ENCODE measurements at regions not wholly inside any gene's neighbourhood (a gene's known extent, or its start where the extent isn't known, plus 50 kb on each side); places are given as distances from the start of the nearest gene placed in this dataset.
A peak's percentile ranks its signal among the peaks of the same experiment; 100 is the strongest.

- Histone ChIP-seq H3K27ac (ENCODE audit: low read depth) (no peak overlapping the region), H3K36me3 (ENCODE audit: insufficient read depth) (no peaks in the 10 kb centered on the region), H2AFZ (peak overlapping the region; percentile 5; the same call in 1 of the 2 replicates), H3K4me1 (ENCODE audit: insufficient read depth) (peaks cover 6% of the 10 kb centered on the region), H4K20me1 (replicated peaks; ENCODE audit: insufficient read depth) (no peaks in the 10 kb centered on the region), H3F3A (replicated peaks; ENCODE audit: low read depth) (no peaks in the 10 kb centered on the region), H3K9me2 (ENCODE audit: insufficient read depth) (no peaks in the 10 kb centered on the region), H3K4me2 (no peak overlapping the region), H3K27me3 (ENCODE audit: insufficient read depth) (no peaks in the 10 kb centered on the region), H3K79me2 (replicated peaks; ENCODE audit: insufficient read depth) (no peaks in the 10 kb centered on the region), H3K4me3 (no peak overlapping the region)
- no peaks in the 10 kb centered on the region for H3K9me3 Mint-ChIP-seq
- ATAC-seq = peak; percentile 89
- TF ChIP-seq EZH2 (IDR thresholded peaks at IDR 0.05; ENCODE audit: low read depth, unreplicated experiment) (no peak), ZNF114 (CRISPR knock-in tag; IDR thresholded peaks at IDR 0.05) (no peak), JUNB (IDR thresholded peaks at IDR 0.05; ENCODE audit: unreplicated experiment) (no peak)
- TF ChIP-seq, protein P1, sequence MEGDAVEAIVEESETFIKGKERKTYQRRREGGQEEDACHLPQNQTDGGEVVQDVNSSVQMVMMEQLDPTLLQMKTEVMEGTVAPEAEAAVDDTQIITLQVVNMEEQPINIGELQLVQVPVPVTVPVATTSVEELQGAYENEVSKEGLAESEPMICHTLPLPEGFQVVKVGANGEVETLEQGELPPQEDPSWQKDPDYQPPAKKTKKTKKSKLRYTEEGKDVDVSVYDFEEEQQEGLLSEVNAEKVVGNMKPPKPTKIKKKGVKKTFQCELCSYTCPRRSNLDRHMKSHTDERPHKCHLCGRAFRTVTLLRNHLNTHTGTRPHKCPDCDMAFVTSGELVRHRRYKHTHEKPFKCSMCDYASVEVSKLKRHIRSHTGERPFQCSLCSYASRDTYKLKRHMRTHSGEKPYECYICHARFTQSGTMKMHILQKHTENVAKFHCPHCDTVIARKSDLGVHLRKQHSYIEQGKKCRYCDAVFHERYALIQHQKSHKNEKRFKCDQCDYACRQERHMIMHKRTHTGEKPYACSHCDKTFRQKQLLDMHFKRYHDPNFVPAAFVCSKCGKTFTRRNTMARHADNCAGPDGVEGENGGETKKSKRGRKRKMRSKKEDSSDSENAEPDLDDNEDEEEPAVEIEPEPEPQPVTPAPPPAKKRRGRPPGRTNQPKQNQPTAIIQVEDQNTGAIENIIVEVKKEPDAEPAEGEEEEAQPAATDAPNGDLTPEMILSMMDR (conservative IDR thresholded peaks at IDR 0.05; ENCODE audit: low read depth in 2 of 2) = peak; percentile 43 to 63
- TF ChIP-seq, protein P2, sequence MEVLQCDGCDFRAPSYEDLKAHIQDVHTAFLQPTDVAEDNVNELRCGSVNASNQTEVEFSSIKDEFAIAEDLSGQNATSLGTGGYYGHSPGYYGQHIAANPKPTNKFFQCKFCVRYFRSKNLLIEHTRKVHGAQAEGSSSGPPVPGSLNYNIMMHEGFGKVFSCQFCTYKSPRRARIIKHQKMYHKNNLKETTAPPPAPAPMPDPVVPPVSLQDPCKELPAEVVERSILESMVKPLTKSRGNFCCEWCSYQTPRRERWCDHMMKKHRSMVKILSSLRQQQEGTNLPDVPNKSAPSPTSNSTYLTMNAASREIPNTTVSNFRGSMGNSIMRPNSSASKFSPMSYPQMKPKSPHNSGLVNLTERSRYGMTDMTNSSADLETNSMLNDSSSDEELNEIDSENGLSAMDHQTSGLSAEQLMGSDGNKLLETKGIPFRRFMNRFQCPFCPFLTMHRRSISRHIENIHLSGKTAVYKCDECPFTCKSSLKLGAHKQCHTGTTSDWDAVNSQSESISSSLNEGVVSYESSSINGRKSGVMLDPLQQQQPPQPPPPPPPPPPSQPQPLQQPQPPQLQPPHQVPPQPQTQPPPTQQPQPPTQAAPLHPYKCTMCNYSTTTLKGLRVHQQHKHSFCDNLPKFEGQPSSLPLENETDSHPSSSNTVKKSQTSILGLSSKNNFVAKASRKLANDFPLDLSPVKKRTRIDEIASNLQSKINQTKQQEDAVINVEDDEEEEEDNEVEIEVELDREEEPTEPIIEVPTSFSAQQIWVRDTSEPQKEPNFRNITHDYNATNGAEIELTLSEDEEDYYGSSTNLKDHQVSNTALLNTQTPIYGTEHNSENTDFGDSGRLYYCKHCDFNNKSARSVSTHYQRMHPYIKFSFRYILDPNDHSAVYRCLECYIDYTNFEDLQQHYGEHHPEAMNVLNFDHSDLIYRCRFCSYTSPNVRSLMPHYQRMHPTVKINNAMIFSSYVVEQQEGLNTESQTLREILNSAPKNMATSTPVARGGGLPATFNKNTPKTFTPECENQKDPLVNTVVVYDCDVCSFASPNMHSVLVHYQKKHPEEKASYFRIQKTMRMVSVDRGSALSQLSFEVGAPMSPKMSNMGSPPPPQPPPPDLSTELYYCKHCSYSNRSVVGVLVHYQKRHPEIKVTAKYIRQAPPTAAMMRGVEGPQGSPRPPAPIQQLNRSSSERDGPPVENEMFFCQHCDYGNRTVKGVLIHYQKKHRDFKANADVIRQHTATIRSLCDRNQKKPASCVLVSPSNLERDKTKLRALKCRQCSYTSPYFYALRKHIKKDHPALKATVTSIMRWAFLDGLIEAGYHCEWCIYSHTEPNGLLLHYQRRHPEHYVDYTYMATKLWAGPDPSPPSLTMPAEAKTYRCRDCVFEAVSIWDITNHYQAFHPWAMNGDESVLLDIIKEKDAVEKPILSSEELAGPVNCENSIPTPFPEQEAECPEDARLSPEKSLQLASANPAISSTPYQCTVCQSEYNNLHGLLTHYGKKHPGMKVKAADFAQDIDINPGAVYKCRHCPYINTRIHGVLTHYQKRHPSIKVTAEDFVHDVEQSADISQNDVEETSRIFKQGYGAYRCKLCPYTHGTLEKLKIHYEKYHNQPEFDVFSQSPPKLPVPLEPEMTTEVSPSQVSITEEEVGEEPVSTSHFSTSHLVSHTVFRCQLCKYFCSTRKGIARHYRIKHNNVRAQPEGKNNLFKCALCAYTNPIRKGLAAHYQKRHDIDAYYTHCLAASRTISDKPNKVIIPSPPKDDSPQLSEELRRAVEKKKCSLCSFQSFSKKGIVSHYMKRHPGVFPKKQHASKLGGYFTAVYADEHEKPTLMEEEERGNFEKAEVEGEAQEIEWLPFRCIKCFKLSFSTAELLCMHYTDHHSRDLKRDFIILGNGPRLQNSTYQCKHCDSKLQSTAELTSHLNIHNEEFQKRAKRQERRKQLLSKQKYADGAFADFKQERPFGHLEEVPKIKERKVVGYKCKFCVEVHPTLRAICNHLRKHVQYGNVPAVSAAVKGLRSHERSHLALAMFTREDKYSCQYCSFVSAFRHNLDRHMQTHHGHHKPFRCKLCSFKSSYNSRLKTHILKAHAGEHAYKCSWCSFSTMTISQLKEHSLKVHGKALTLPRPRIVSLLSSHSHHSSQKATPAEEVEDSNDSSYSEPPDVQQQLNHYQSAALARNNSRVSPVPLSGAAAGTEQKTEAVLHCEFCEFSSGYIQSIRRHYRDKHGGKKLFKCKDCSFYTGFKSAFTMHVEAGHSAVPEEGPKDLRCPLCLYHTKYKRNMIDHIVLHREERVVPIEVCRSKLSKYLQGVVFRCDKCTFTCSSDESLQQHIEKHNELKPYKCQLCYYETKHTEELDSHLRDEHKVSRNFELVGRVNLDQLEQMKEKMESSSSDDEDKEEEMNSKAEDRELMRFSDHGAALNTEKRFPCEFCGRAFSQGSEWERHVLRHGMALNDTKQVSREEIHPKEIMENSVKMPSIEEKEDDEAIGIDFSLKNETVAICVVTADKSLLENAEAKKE (CRISPR knock-in tag; IDR thresholded peaks at IDR 0.05) = 0 out of 2 replicates have a peak, but pooled peaks have one; percentile 40
- DNase-seq (ENCODE audit: low spot score) = peak; percentile 56
- no peak overlapping the region for H3K27ac Mint-ChIP-seq
- H3K4me3 Mint-ChIP-seq = no peak overlapping the region
- no peaks in the 10 kb centered on the region for H3K36me3 Mint-ChIP-seq (ENCODE audit: low read depth)
- peaks cover 8% of the 10 kb centered on the region for H3K27me3 Mint-ChIP-seq (ENCODE audit: insufficient read depth, low read depth, poor library complexity)
- H3K4me1 Mint-ChIP-seq = peaks cover 3% of the 10 kb centered on the region; the same call in 2 of the 3 replicates
Measured at GRCh38 chr5:3179220-3179619, 416.4 kb upstream of the IRX1 start.
